CD14-positive monocyte (primary cell): ENCODE measurements at regions not wholly inside any gene's neighbourhood (a gene's known extent, or its start where the extent isn't known, plus 50 kb on each side); places are given as distances from the start of the nearest gene placed in this dataset.

Experiments used
- DNase-seq, 3 donors: peaks; one replicate each; pipeline ENCODE4 v3.0.0-alpha.2; 2011 to 2022
- H2AFZ ChIP-seq: 2 replicates; pipeline ENCODE4 v1.6.0; 2012; ENCODE audit warnings: mild to moderate bottlenecking, low read depth, low read length, inconsistent platforms; ENCODE audit not compliant: insufficient read depth, poor library complexity, severe bottlenecking
- H3K27ac ChIP-seq, 2 donors: 1 replicate in 1 of 2; 2 replicates in 1 of 2; pipeline ENCODE4 v1.5.1; 2012 to 2013; ENCODE audit warnings: low read length in 2 of 2, control low read depth in 1 of 2, inconsistent platforms in 1 of 2, low read depth in 1 of 2, mild to moderate bottlenecking in 1 of 2
- H3K27me3 ChIP-seq, 2 donors: one replicate each; pipeline versions ENCODE4 v1.6.0 to v1.6.1; 2011 to 2013; ENCODE audit warnings: low read length in 2 of 2; ENCODE audit not compliant: control insufficient read depth in 2 of 2, insufficient read depth in 2 of 2
- H3K36me3 ChIP-seq, 2 donors: replicated peaks in 1 of 2; 1 replicate in 1 of 2; 2 replicates in 1 of 2; pipeline versions ENCODE4 v1.5.1 to v1.6.1; 2012 to 2013; ENCODE audit warnings: low read length in 2 of 2, control low read depth in 1 of 2, inconsistent platforms in 1 of 2, mild to moderate bottlenecking in 1 of 2; ENCODE audit not compliant: insufficient read depth in 2 of 2, control insufficient read depth in 1 of 2
- H3K4me1 ChIP-seq, 2 donors: 1 replicate in 1 of 2; 2 replicates in 1 of 2; pipeline versions ENCODE4 v1.5.1 to v1.6.1; 2012 to 2013; ENCODE audit warnings: low read length in 2 of 2, control low read depth in 1 of 2, inconsistent platforms in 1 of 2, mild to moderate bottlenecking in 1 of 2, moderate library complexity in 1 of 2; ENCODE audit not compliant: insufficient read depth in 2 of 2, control insufficient read depth in 1 of 2
- H3K4me2 ChIP-seq: replicated peaks from 2 replicates; pipeline ENCODE3; 2012; ENCODE audit warnings: low read length, moderate library complexity, mild to moderate bottlenecking; ENCODE audit not compliant: poor library complexity, severe bottlenecking; ENCODE audit errors: extremely low read depth
- H3K4me3 ChIP-seq, 3 experiments: fragments of 200-600 bp in 1 of 3; sonication (generic) in 1 of 3; replicated peaks in 1 of 3; 1 replicate in 2 of 3; 2 replicates in 1 of 3; pipeline ENCODE4 v1.5.1; 2011 to 2013; ENCODE audit warnings: low read length in 3 of 3, mild to moderate bottlenecking in 3 of 3, control low read depth in 2 of 3, low read depth in 2 of 3, inconsistent platforms in 1 of 3, moderate library complexity in 1 of 3
- H3K79me2 ChIP-seq: 2 replicates; pipeline ENCODE4 v1.6.0; 2012; ENCODE audit warnings: mild to moderate bottlenecking, control low read depth, inconsistent platforms, low read length, moderate library complexity; ENCODE audit not compliant: insufficient read depth
- H3K9ac ChIP-seq: 2 replicates; pipeline ENCODE4 v1.6.0; 2017; ENCODE audit warnings: low read length, mild to moderate bottlenecking; ENCODE audit not compliant: insufficient read depth, poor library complexity, severe bottlenecking
- H3K9me3 ChIP-seq, 2 donors: replicated peaks in 1 of 2; 1 replicate in 1 of 2; 2 replicates in 1 of 2; pipeline versions ENCODE4 v1.5.1 to v1.6.1; 2012 to 2013; ENCODE audit warnings: low read length in 2 of 2, control low read depth in 1 of 2; ENCODE audit not compliant: control insufficient read depth in 1 of 2, insufficient read depth in 1 of 2
- H4K20me1 ChIP-seq: 2 replicates; pipeline ENCODE4 v1.6.0; 2012; ENCODE audit warnings: mild to moderate bottlenecking, low read length, control low read depth, moderate library complexity; ENCODE audit not compliant: insufficient read depth
- H3K27ac Mint-ChIP-seq, 7 donors: one replicate each; pipeline ENCODE4 v1.8.0; 2020; ENCODE audit warnings: mild to moderate bottlenecking in 7 of 7, mixed read lengths in 7 of 7, moderate library complexity in 6 of 7, inconsistent platforms in 2 of 7
- H3K27me3 Mint-ChIP-seq, 3 donors: one replicate each; pipeline ENCODE4 v1.8.0; 2021 to 2022; ENCODE audit warnings: low read depth in 3 of 3, mild to moderate bottlenecking in 3 of 3, mixed read lengths in 3 of 3, moderate library complexity in 3 of 3, inconsistent platforms in 1 of 3
- H3K36me3 Mint-ChIP-seq, 2 donors: one replicate each; pipeline ENCODE4 v1.8.0; 2020; ENCODE audit warnings: mixed read lengths in 2 of 2, inconsistent platforms in 1 of 2, mild to moderate bottlenecking in 1 of 2
- H3K4me1 Mint-ChIP-seq: one replicate; pipeline ENCODE4 v1.8.0; 2020; ENCODE audit warnings: mild to moderate bottlenecking, mixed read lengths
- H3K4me3 Mint-ChIP-seq, 2 donors: one replicate each; pipeline ENCODE4 v1.8.0; 2020; ENCODE audit warnings: mild to moderate bottlenecking in 2 of 2, mixed read lengths in 2 of 2, moderate library complexity in 1 of 2
- H3K9me3 Mint-ChIP-seq, 7 donors: one replicate each; pipeline ENCODE4 v1.8.0; 2020 to 2022; ENCODE audit warnings: mixed read lengths in 7 of 7, mild to moderate bottlenecking in 6 of 7, moderate library complexity in 6 of 7, inconsistent platforms in 2 of 7
- CTCF ChIP-seq: fragments of 200-600 bp; IDR thresholded peaks from one replicate; pipeline ENCODE4 v1.8.0; 2022; ENCODE audit warnings: antibody characterized with exemption, mild to moderate bottlenecking
- WGBS: methylation state at CpG from one replicate; pipeline ENCODE4 v1.1.5; 2013; ENCODE audit warnings: missing lambda C conversion rate; ENCODE audit not compliant: insufficient coverage; 5-methylcytosine and 5-hydroxymethylcytosine counted together
- intact Hi-C, 2 donors: fragments of 100-400 bp; cut with micrococcal nuclease; formaldehyde crosslinking; loops; one replicate each; pipeline versions ENCODE4 v1.15.0 to v1.15.1; 2023

- no peak overlapping the region for H2AFZ ChIP-seq
- no CpG with 5 or more reads among the region's 4 CpGs for WGBS
- no peaks in the 10 kb centered on the region for H3K27me3 Mint-ChIP-seq
Measured at GRCh38 chr10:2020836-2021235, 283.5 kb upstream of the ADARB2 start.

GRCh38 chr10:2019803-2020202 is 282.5 kb upstream of the ADARB2 start:
- no peak overlapping the region for H3K4me3 ChIP-seq
- H3K4me1 ChIP-seq: peaks cover 9 to 14% of the 10 kb centered on the region in 2 donors
- H3K9me3 ChIP-seq: no peaks in the 10 kb centered on the region
- TF ChIP-seq CTCF: no peak
- H3K79me2 ChIP-seq: no peaks in the 10 kb centered on the region
- no peaks in the 10 kb centered on the region for H4K20me1 ChIP-seq
- Mint-ChIP-seq H3K4me3 (peak overlapping the region in 1 of 2 donors; percentile 6), H3K36me3 (no peaks in the 10 kb centered on the region), H3K27me3 (peaks cover 0 to 1% (median 0%) of the 10 kb centered on the region in 3 donors), H3K27ac (peak overlapping the region in 1 of 7 donors; percentile 18), H3K4me1 (peaks cover 12% of the 10 kb centered on the region), H3K9me3 (peaks cover 0 to 5% (median 0%) of the 10 kb centered on the region in 7 donors)
- no peak overlapping the region for H2AFZ ChIP-seq
- intact Hi-C loops: no loop called here
- H3K27ac ChIP-seq: no peak overlapping the region
- H3K27me3 ChIP-seq: no peaks in the 10 kb centered on the region
- H3K4me2 ChIP-seq: no peak overlapping the region
- WGBS: 97% methylated on average over 11 of the region's 12 CpGs
- H3K36me3 ChIP-seq: no peaks in the 10 kb centered on the region
- DNase-seq: no peak
- no peak overlapping the region for H3K9ac ChIP-seq

More at GRCh38 chr10:2020836-2021235, 283.5 kb upstream of the ADARB2 start:
- H3K4me3 Mint-ChIP-seq: no peak overlapping the region
- intact Hi-C loops: no loop called here
- Histone ChIP-seq H3K4me3 (no peak overlapping the region), H3K4me2 (no peak overlapping the region), H4K20me1 (no peaks in the 10 kb centered on the region), H3K27me3 (no peaks in the 10 kb centered on the region), H3K9ac (no peak overlapping the region), H3K79me2 (no peaks in the 10 kb centered on the region), H3K27ac (no peak overlapping the region), H3K4me1 (peaks cover 9 to 14% of the 10 kb centered on the region in 2 donors), H3K9me3 (no peaks in the 10 kb centered on the region), H3K36me3 (no peaks in the 10 kb centered on the region)
- peaks cover 0 to 4% (median 0%) of the 10 kb centered on the region in 7 donors for H3K9me3 Mint-ChIP-seq
- TF ChIP-seq CTCF: no peak
- H3K4me1 Mint-ChIP-seq: peaks cover 12% of the 10 kb centered on the region
- DNase-seq: no peak
- no peaks in the 10 kb centered on the region for H3K36me3 Mint-ChIP-seq
- H3K27ac Mint-ChIP-seq: peak overlapping the region in 3 of 7 donors; percentile 17 to 66 (median 50)
